Brain microvascular endothelial cell (primary cell): ENCODE measurements at regions not wholly inside any gene's neighbourhood (a gene's known extent, or its start where the extent isn't known, plus 50 kb on each side); places are given as distances from the start of the nearest gene placed in this dataset.

Experiments
- DNase-seq: peaks from one replicate; pipeline ENCODE4 v3.0.0-alpha.2; 2020
- H3K27ac ChIP-seq: fragments of 250-450 bp; sonication (Bioruptor Pico); 2 replicates; pipeline ENCODE4 v1.5.1; 2020; ENCODE audit warnings: mild to moderate bottlenecking, moderate library complexity
- H3K27me3 ChIP-seq: fragments of 250-450 bp; sonication (Bioruptor Pico); replicated peaks from 2 replicates; pipeline ENCODE4 v1.5.1; 2020; ENCODE audit warnings: mild to moderate bottlenecking
- H3K36me3 ChIP-seq: fragments of 250-450 bp; sonication (Bioruptor Pico); replicated peaks from 2 replicates; pipeline ENCODE4 v1.5.1; 2020; ENCODE audit warnings: mild to moderate bottlenecking
- H3K4me3 ChIP-seq: 2 replicates; pipeline ENCODE4 v1.5.1; 2011; ENCODE audit warnings: low read depth, mild to moderate bottlenecking, control low read depth, low read length, moderate library complexity
- in situ Hi-C: cut with HindIII; loops from 2 replicates; pipeline ENCODE4 v1.10.0; 2017; ENCODE audit warnings: low sequenced_read_pairs, low pct_ligation_motif_present
- TF ChIP-seq, protein P1 (sequence below): IDR thresholded peaks from 2 replicates; pipeline ENCODE4 v1.5.1; 2011; ENCODE audit warnings: low read depth, mild to moderate bottlenecking, moderate library complexity, low read length, control low read depth, inconsistent platforms; ENCODE audit errors: missing control alignments

GRCh38 chr18:46366751-46367376, 262.7 kb downstream of the HAUS1 start:
- no peak for DNase-seq
- H3K27me3 ChIP-seq: no peaks in the 10 kb centered on the region
- in situ Hi-C loops: no loop called here
- H3K4me3 ChIP-seq: no peak overlapping the region
- TF ChIP-seq, protein P1, sequence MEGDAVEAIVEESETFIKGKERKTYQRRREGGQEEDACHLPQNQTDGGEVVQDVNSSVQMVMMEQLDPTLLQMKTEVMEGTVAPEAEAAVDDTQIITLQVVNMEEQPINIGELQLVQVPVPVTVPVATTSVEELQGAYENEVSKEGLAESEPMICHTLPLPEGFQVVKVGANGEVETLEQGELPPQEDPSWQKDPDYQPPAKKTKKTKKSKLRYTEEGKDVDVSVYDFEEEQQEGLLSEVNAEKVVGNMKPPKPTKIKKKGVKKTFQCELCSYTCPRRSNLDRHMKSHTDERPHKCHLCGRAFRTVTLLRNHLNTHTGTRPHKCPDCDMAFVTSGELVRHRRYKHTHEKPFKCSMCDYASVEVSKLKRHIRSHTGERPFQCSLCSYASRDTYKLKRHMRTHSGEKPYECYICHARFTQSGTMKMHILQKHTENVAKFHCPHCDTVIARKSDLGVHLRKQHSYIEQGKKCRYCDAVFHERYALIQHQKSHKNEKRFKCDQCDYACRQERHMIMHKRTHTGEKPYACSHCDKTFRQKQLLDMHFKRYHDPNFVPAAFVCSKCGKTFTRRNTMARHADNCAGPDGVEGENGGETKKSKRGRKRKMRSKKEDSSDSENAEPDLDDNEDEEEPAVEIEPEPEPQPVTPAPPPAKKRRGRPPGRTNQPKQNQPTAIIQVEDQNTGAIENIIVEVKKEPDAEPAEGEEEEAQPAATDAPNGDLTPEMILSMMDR: no peak
- H3K27ac ChIP-seq: no peak overlapping the region
- no peaks in the 10 kb centered on the region for H3K36me3 ChIP-seq

GRCh38 chr18:46369323-46369722, 265.1 kb downstream of the HAUS1 start:
- in situ Hi-C loops: no loop called here
- H3K4me3 ChIP-seq: no peak overlapping the region
- no peaks in the 10 kb centered on the region for H3K36me3 ChIP-seq
- H3K27me3 ChIP-seq: no peaks in the 10 kb centered on the region
- TF ChIP-seq, protein P1: peak; percentile 17
- H3K27ac ChIP-seq: no peak overlapping the region
- no peak for DNase-seq

DNA sequence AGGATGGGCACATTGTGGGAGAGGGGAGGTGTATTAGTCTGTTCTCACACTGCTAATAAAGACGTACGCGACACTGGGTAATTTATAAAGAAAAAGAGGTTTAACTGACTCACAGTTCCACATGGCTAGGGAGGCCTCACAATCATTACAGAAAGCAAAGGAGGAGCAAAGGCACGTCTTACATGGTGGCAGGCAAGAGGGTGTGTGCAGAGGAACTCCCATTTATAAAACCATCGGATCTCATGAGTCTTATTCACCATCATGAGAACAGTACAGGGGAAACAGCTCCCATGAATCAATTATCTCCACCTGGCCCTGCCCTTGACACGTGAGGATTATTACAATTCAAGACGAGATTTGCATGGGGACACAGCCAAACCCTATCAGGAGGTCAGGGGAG, 266.7 kb downstream of the HAUS1 start:
- Histone ChIP-seq H3K27ac (no peak overlapping the region), H3K36me3 (no peaks in the 10 kb centered on the region), H3K27me3 (no peaks in the 10 kb centered on the region), H3K4me3 (no peak overlapping the region)
- TF ChIP-seq, protein P1: no peak
- in situ Hi-C loops: no loop called here
- no peak for DNase-seq

DNA sequence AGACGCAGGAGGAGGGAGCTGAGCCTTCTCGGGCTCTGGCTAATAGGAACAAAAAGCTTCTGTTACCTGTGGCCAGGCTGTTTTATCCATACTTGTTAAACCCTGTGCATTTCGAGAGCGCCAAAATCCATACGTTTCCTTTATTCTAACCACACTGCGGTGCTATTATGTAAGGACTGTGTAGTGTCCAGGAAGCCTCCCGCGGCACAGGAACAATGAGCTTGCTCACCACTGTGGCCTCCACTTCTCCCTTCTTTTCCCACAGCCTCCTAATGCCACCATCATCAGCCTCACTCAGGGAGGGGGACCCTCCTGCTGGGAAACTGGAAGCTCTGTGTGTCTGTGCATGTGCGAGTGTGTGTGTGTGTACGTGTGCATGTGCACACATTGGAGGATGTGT, 268.5 kb downstream of the HAUS1 start:
- TF ChIP-seq, protein P1: no peak
- in situ Hi-C loops: no loop called here
- Histone ChIP-seq H3K4me3 (no peak overlapping the region), H3K27ac (no peak overlapping the region), H3K36me3 (no peaks in the 10 kb centered on the region), H3K27me3 (no peaks in the 10 kb centered on the region)
- DNase-seq: no peak

DNA sequence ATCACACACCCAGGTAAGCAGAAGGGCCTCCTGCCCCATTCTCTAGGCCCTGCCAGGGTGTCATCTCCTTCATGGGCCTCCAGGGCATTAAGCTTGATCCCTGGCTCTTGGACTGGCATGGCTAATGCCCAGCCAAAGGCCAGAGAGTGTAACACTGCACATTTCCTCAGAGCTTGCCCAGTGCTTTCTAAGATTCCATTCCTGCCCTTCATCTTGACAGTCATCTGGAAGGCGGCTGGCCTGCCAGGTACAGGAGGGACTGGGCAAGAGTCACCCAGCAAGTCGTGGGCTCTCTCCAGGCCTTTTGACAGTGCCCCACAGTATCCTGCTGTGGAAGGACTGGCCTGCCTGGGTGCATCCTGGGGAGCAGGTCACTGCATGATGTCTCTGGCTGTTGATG, 268.9 kb downstream of the HAUS1 start:
- Histone ChIP-seq H3K36me3 (no peaks in the 10 kb centered on the region), H3K27ac (no peak overlapping the region), H3K4me3 (no peak overlapping the region), H3K27me3 (no peaks in the 10 kb centered on the region)
- no peak for DNase-seq
- TF ChIP-seq, protein P1: no peak
- in situ Hi-C loops: no loop called here

GRCh38 chr18:46373791-46374190, 269.6 kb downstream of the HAUS1 start:
- Histone ChIP-seq H3K27ac (no peak overlapping the region), H3K27me3 (no peaks in the 10 kb centered on the region), H3K4me3 (no peak overlapping the region), H3K36me3 (no peaks in the 10 kb centered on the region)
- TF ChIP-seq, protein P1: no peak
- DNase-seq: no peak
- in situ Hi-C loops: no loop called here
